ENCODE measurements at regions not wholly inside any gene's neighbourhood (a gene's known extent, or its start where the extent isn't known, plus 50 kb on each side); places are given as distances from the start of the nearest gene placed in this dataset.

GRCh38 chr10:121426307-121426706 is 171.9 kb downstream of the FGFR2 start:
- TF ChIP-seq CTCF (IDR thresholded peaks at IDR 0.05; ENCODE audit: insufficient read depth, low read length, poor library complexity, severe bottlenecking), result no peak
- no peak for TF ChIP-seq EZH2phosphoT487 (conservative IDR thresholded peaks at IDR 0.05; ENCODE audit: low read length)
- H3K4me3 ChIP-seq (ENCODE audit: insufficient read depth, low read length, poor library complexity, severe bottlenecking), result no peak overlapping the region
- H3K4me2 ChIP-seq (ENCODE audit: low read depth, low read length, poor library complexity, severe bottlenecking), result no peak overlapping the region
- no peaks in the 10 kb centered on the region for H3K9me3 ChIP-seq (ENCODE audit: insufficient read depth, low read length)
- no peak overlapping the region for H3K9ac ChIP-seq (ENCODE audit: low read length)
- H3K36me3 ChIP-seq (ENCODE audit: low read length), result no peaks in the 10 kb centered on the region
- H3K27me3 ChIP-seq (ENCODE audit: low read length), result no peaks in the 10 kb centered on the region
- H2AFZ ChIP-seq (ENCODE audit: low read depth, low read length, severe bottlenecking), result no peak overlapping the region
- H4K20me1 ChIP-seq (ENCODE audit: low read depth, low read length), result no peaks in the 10 kb centered on the region
- no peak overlapping the region for H3K27ac ChIP-seq (ENCODE audit: low read depth, low read length)
- H3K9me2 ChIP-seq (replicated peaks; ENCODE audit: insufficient read depth, low read length), result no peaks in the 10 kb centered on the region
- no peaks in the 10 kb centered on the region for H3F3A ChIP-seq (ENCODE audit: insufficient read depth)
- H3K79me2 ChIP-seq (ENCODE audit: insufficient read depth, low read length), result no peaks in the 10 kb centered on the region
